ENCODE measurements at regions not wholly inside any gene's neighbourhood (a gene's known extent, or its start where the extent isn't known, plus 50 kb on each side); places are given as distances from the start of the nearest gene placed in this dataset.

DNA sequence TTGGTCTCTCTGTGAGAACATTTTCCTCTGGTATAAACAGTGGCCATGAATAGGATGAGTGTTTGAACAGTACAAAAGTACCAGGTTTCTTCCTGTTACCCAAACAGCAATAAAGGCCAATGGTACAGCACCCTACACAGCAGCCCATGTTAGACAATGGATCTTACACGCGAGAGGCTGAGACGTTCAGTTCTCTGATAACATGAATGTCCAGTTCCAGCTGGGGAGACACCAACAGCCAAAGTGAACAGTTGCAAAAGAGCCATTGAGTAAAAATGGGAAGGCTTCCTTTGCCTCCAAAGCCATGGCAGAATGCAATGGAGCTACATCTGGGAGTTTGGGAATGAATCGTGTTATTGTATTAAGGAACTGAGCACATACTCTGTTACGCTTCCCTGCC is 246.8 kb upstream of the SGK1 start:
- no peak overlapping the region for H3K27ac ChIP-seq

DNA sequence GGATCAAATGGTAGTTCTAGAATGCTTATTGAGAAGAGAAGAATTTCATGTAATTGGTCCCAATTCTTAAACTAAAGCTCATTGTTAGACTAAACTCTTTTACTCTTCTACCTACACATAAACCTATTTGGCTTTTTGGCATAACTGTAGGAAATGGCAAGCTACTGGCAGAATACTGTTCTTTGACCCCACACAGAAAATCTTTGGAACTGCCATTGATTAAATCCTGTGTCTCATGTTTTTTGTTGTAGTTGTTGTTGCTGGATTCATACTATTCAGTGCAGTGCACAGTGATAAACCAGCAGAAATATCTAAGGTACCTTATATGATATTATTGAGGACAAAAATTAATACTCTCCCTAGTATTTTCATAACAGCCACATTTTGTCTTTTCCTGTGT is 242.1 kb upstream of the SGK1 start:
- Histone ChIP-seq H3K4me3 (ENCODE audit: low read depth in 1 of 2, low read length in 1 of 2) (no peak overlapping the region), H3K9me3 (no peaks in the 10 kb centered on the region)
- TF ChIP-seq, protein P1, sequence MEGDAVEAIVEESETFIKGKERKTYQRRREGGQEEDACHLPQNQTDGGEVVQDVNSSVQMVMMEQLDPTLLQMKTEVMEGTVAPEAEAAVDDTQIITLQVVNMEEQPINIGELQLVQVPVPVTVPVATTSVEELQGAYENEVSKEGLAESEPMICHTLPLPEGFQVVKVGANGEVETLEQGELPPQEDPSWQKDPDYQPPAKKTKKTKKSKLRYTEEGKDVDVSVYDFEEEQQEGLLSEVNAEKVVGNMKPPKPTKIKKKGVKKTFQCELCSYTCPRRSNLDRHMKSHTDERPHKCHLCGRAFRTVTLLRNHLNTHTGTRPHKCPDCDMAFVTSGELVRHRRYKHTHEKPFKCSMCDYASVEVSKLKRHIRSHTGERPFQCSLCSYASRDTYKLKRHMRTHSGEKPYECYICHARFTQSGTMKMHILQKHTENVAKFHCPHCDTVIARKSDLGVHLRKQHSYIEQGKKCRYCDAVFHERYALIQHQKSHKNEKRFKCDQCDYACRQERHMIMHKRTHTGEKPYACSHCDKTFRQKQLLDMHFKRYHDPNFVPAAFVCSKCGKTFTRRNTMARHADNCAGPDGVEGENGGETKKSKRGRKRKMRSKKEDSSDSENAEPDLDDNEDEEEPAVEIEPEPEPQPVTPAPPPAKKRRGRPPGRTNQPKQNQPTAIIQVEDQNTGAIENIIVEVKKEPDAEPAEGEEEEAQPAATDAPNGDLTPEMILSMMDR (IDR thresholded peaks at IDR 0.05) = no peak

More for the DNA sequence above, 246.8 kb upstream of the SGK1 start:
- no peaks in the 10 kb centered on the region for H3K4me1 ChIP-seq (ENCODE audit: control insufficient read depth in 1 of 2, insufficient read depth in 1 of 2, low read depth in 1 of 2, low read length in 1 of 2)
- H3K36me3 ChIP-seq = no peaks in the 10 kb centered on the region
- H3K9me3 ChIP-seq = no peaks in the 10 kb centered on the region
- TF ChIP-seq, protein P1 (IDR thresholded peaks at IDR 0.05) = no peak
- H3K27me3 ChIP-seq = no peaks in the 10 kb centered on the region
- H3K4me3 ChIP-seq (ENCODE audit: low read depth in 1 of 2, low read length in 1 of 2) = no peak overlapping the region

DNA sequence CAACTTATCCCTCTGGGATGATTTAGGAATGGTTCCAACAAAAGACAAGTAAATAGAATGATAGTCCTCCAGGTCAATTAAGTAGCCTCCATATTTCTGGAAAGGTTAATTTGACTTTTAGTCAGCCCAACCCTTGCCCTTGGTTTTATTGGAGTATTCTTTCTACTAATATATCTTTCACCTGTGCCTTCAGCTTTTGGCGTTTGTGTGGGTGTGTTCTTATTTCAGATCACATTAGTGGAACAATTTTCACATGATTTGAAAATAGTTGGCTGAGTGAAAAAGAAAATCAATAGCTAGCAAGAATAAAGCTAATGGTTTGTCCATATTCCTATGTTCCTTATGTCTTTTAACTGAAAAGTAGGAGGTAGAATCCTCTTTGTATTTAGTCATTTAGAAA is 239.6 kb upstream of the SGK1 start:
- H3K9me3 ChIP-seq = no peaks in the 10 kb centered on the region
- H3K4me3 ChIP-seq (ENCODE audit: low read depth in 1 of 2, low read length in 1 of 2) = no peak overlapping the region
- no peaks in the 10 kb centered on the region for H3K36me3 ChIP-seq
- no peaks in the 10 kb centered on the region for H3K4me1 ChIP-seq (ENCODE audit: control insufficient read depth in 1 of 2, insufficient read depth in 1 of 2, low read depth in 1 of 2, low read length in 1 of 2)
- TF ChIP-seq, protein P1 (IDR thresholded peaks at IDR 0.05) = no peak
- H3K27ac ChIP-seq = no peak overlapping the region
- H3K27me3 ChIP-seq = no peaks in the 10 kb centered on the region

More for the DNA sequence above, 242.1 kb upstream of the SGK1 start:
- H3K27me3 ChIP-seq = no peaks in the 10 kb centered on the region
- no peaks in the 10 kb centered on the region for H3K4me1 ChIP-seq (ENCODE audit: control insufficient read depth in 1 of 2, insufficient read depth in 1 of 2, low read depth in 1 of 2, low read length in 1 of 2)
- no peak overlapping the region for H3K27ac ChIP-seq
- no peaks in the 10 kb centered on the region for H3K36me3 ChIP-seq

DNA sequence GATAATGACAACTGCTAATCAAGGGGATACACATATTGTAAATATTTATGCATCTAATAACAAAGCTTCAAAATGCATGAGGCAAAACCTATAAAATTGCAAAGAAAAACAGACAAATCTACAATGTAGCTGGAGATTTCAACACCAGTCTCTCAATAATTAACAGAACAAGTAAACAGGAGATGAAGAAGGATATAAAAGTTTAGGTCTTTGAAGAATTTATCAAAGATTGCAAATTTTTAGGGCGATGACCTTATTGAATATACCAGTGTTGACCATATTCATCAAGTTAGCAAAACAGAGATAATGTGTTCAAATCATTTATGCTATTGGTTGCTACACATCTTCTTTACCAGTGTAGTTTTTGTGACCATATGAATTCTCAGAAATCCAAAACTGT is 237.8 kb upstream of the SGK1 start:
- Histone ChIP-seq H3K27ac (no peak overlapping the region), H3K36me3 (no peaks in the 10 kb centered on the region), H3K27me3 (no peaks in the 10 kb centered on the region), H3K4me3 (ENCODE audit: low read depth in 1 of 2, low read length in 1 of 2) (no peak overlapping the region), H3K4me1 (ENCODE audit: control insufficient read depth in 1 of 2, insufficient read depth in 1 of 2, low read depth in 1 of 2, low read length in 1 of 2) (no peaks in the 10 kb centered on the region), H3K9me3 (no peaks in the 10 kb centered on the region)
- TF ChIP-seq, protein P1 (IDR thresholded peaks at IDR 0.05) = no peak

DNA sequence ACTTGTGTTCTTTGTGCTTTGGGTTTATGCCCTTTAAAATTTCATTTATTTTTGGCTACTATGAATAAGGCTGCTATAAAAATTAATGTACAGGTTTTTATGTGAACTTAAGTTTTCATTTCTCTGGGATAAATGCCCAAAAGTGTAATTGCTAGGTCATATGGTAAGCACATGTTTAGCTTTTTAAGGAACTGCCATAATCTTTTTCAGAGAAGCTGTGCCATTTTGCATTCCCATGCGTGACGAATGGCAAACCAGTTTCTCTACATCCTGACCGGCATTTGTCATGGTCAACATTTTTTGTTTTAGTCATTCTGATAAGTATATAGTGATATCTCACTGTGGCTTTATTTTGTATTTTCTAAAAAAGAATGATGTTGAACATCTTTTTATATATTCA is 236.0 kb upstream of the SGK1 start:
- Histone ChIP-seq H3K4me3 (ENCODE audit: low read depth in 1 of 2, low read length in 1 of 2) (no peak overlapping the region), H3K27me3 (no peaks in the 10 kb centered on the region), H3K9me3 (no peaks in the 10 kb centered on the region), H3K36me3 (no peaks in the 10 kb centered on the region), H3K27ac (no peak overlapping the region), H3K4me1 (ENCODE audit: control insufficient read depth in 1 of 2, insufficient read depth in 1 of 2, low read depth in 1 of 2, low read length in 1 of 2) (no peaks in the 10 kb centered on the region)
- TF ChIP-seq, protein P1 (IDR thresholded peaks at IDR 0.05) = no peak
